Hepatocyte (in vitro differentiated cells): ENCODE measurements at regions not wholly inside any gene's neighbourhood (a gene's known extent, or its start where the extent isn't known, plus 50 kb on each side); places are given as distances from the start of the nearest gene placed in this dataset.

Experiments used
- EZH2phosphoT487 ChIP-seq: fragments of 200-600 bp; sonication (generic); IDR thresholded peaks from one replicate; pipeline ENCODE4 v1.6.1; 2018; ENCODE audit warnings: antibody characterized with exemption, mild to moderate bottlenecking, low read depth, moderate library complexity; ENCODE audit not compliant: unreplicated experiment, severe bottlenecking
- TF ChIP-seq, protein P1 (sequence below): fragments of 200-600 bp; sonication (generic); IDR thresholded peaks from 2 replicates; pipeline ENCODE4 v1.5.1; 2016; ENCODE audit warnings: antibody characterized with exemption, mild to moderate bottlenecking; ENCODE audit not compliant: poor library complexity

DNA sequence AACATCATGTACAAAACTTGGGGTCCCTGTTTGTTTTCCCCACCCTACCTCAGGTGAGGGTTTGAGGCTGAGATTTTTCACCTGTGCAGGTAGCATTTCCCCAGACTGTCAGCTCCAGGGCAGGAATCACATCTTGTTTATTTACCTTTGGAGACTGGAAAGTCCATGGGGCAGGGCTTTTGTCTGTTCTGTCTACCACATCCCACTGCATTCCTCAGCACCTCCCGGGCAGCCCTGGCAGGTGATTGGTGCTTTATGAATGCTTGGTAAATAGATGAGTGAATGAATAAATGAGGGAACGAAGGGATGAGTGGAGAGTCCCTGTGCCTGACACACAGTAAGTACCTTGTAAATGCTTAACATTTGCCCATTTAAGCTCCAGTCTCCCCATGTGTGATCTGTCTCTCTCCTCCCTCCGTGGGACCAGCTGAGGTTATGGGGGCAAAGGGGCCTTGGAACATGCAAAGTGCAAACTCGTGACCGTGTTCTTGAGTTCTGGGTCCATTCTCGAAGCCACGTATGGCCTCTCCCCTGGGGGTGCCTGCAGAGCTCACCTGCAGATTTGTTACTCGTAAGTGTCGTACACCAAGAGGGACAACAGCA lies 69.7 kb upstream of the PMEPA1 start:
- TF ChIP-seq, protein P1, sequence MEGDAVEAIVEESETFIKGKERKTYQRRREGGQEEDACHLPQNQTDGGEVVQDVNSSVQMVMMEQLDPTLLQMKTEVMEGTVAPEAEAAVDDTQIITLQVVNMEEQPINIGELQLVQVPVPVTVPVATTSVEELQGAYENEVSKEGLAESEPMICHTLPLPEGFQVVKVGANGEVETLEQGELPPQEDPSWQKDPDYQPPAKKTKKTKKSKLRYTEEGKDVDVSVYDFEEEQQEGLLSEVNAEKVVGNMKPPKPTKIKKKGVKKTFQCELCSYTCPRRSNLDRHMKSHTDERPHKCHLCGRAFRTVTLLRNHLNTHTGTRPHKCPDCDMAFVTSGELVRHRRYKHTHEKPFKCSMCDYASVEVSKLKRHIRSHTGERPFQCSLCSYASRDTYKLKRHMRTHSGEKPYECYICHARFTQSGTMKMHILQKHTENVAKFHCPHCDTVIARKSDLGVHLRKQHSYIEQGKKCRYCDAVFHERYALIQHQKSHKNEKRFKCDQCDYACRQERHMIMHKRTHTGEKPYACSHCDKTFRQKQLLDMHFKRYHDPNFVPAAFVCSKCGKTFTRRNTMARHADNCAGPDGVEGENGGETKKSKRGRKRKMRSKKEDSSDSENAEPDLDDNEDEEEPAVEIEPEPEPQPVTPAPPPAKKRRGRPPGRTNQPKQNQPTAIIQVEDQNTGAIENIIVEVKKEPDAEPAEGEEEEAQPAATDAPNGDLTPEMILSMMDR: no peak
- TF ChIP-seq EZH2phosphoT487: no peak
